Vagina (tissue), 2 donors: ENCODE measurements at regions not wholly inside any gene's neighbourhood (a gene's known extent, or its start where the extent isn't known, plus 50 kb on each side); places are given as distances from the start of the nearest gene placed in this dataset.

Source experiments
- DNase-seq, 2 donors: peaks; one replicate each; pipeline ENCODE4 v3.0.0-alpha.2; 2017; ENCODE audit errors: extremely low spot score in 2 of 2
- H3K27ac ChIP-seq: fragments of 200-600 bp; sonication (generic); one replicate; pipeline ENCODE4 v1.5.1; 2019
- H3K27me3 ChIP-seq: fragments of 200-600 bp; sonication (generic); one replicate; pipeline ENCODE4 v1.5.1; 2019
- H3K36me3 ChIP-seq, 2 donors: fragments of 200-600 bp; sonication (generic); one replicate each; pipeline ENCODE4 v1.5.1; 2017 to 2019
- H3K4me1 ChIP-seq: fragments of 200-600 bp; sonication (generic); one replicate; pipeline ENCODE4 v1.5.1; 2019
- H3K4me3 ChIP-seq, 2 donors: fragments of 200-600 bp; sonication (generic); 1 replicate in 1 of 2; 2 replicates in 1 of 2; pipeline ENCODE4 v1.5.1; 2016 to 2019
- H3K9me3 ChIP-seq: fragments of 200-600 bp; sonication (generic); one replicate; pipeline ENCODE4 v1.5.1; 2019
- CTCF ChIP-seq, 3 experiments: fragments of 450-650 bp in 2 of 3; fragments of 200-600 bp in 1 of 3; sonication (generic) in 1 of 3; IDR thresholded peaks; one replicate each; pipeline ENCODE4 v1.5.1; 2017 to 2019; ENCODE audit warnings: antibody characterized with exemption in 3 of 3, mild to moderate bottlenecking in 2 of 3, moderate library complexity in 2 of 3
- POLR2A ChIP-seq, 2 donors: fragments of 450-650 bp; IDR thresholded peaks; one replicate each; pipeline ENCODE4 v1.6.1; 2017; ENCODE audit warnings: antibody characterized with exemption in 2 of 2, mild to moderate bottlenecking in 2 of 2, moderate library complexity in 2 of 2
- POLR2AphosphoS5 ChIP-seq, 2 donors: sonication (generic); formaldehyde crosslinking; IDR thresholded peaks; one replicate each; pipeline ENCODE4 v1.9.0; 2017; ENCODE audit warnings: antibody characterized with exemption in 2 of 2, mild to moderate bottlenecking in 2 of 2, low read depth in 1 of 2; ENCODE audit not compliant: insufficient read depth in 1 of 2
- intact Hi-C: fragments of 100-400 bp; cut with DNase I; formaldehyde crosslinking; loops from one replicate; pipeline ENCODE4 v1.15.1; 2023

DNA sequence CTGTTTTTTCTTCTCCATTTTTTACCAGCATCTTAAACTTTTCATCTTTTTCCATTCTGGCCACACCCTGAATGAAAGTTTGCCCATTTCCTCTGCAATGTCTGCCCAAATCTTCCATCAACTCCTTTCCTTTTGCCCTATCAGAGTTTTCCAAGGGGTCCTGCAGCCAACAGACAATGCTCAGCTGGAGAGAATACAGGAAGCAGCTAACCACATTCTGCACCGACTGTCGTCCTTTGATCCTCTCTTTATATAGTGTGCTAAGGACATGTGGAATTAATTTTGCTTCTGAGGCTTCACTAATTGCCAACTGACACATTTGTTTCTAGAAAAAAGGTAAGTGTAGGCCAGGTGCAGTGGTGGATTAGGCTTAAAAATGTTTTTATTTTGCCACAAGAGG, 50.5 kb upstream of the DLX2 start:
- no peak for TF ChIP-seq POLR2A (IDR thresholded peaks at IDR 0.05)
- no peak overlapping the region for H3K4me3 ChIP-seq
- H3K27me3 ChIP-seq, result no peaks in the 10 kb centered on the region
- no peaks in the 10 kb centered on the region for H3K4me1 ChIP-seq
- intact Hi-C loops, result no loop called here
- no peak overlapping the region for H3K27ac ChIP-seq
- DNase-seq, result no peak
- no peaks in the 10 kb centered on the region for H3K9me3 ChIP-seq
- H3K36me3 ChIP-seq, result no peaks in the 10 kb centered on the region

- no peak for DNase-seq
- Histone ChIP-seq H3K4me3 (no peak overlapping the region), H3K4me1 (no peaks in the 10 kb centered on the region), H3K36me3 (no peaks in the 10 kb centered on the region), H3K27me3 (no peaks in the 10 kb centered on the region), H3K27ac (no peak overlapping the region), H3K9me3 (no peaks in the 10 kb centered on the region)
- intact Hi-C loops, result no loop called here
- no peak for TF ChIP-seq CTCF (IDR thresholded peaks at IDR 0.05)
- no peak for TF ChIP-seq POLR2A (IDR thresholded peaks at IDR 0.05)
- TF ChIP-seq POLR2AphosphoS5 (IDR thresholded peaks at IDR 0.05; ENCODE audit: insufficient read depth in 1 of 2, low read depth in 1 of 2), result no peak
Measured at GRCh38 chr2:172153757-172154156, 51.1 kb upstream of the DLX2 start.

- Histone ChIP-seq H3K36me3 (no peaks in the 10 kb centered on the region), H3K4me1 (no peaks in the 10 kb centered on the region), H3K27me3 (no peaks in the 10 kb centered on the region), H3K9me3 (no peaks in the 10 kb centered on the region), H3K4me3 (no peak overlapping the region), H3K27ac (no peak overlapping the region)
- intact Hi-C loops, result no loop called here
- DNase-seq, result no peak
- TF ChIP-seq POLR2AphosphoS5 (IDR thresholded peaks at IDR 0.05; ENCODE audit: insufficient read depth in 1 of 2, low read depth in 1 of 2) (no peak), CTCF (IDR thresholded peaks at IDR 0.05) (no peak), POLR2A (IDR thresholded peaks at IDR 0.05) (no peak)
Measured at GRCh38 chr2:172155752-172156151, 53.1 kb upstream of the DLX2 start.

- intact Hi-C loops, result no loop called here
- no peaks in the 10 kb centered on the region for H3K4me1 ChIP-seq
- H3K27me3 ChIP-seq, result no peaks in the 10 kb centered on the region
- no peak for DNase-seq
- no peaks in the 10 kb centered on the region for H3K9me3 ChIP-seq
- no peak overlapping the region for H3K4me3 ChIP-seq
- H3K36me3 ChIP-seq, result no peaks in the 10 kb centered on the region
- H3K27ac ChIP-seq, result no peak overlapping the region
- TF ChIP-seq POLR2A (IDR thresholded peaks at IDR 0.05), result no peak
- no peak for TF ChIP-seq POLR2AphosphoS5 (IDR thresholded peaks at IDR 0.05; ENCODE audit: insufficient read depth in 1 of 2, low read depth in 1 of 2)
- no peak for TF ChIP-seq CTCF (IDR thresholded peaks at IDR 0.05)
Measured at GRCh38 chr2:172160839-172161238, 58.1 kb upstream of the DLX2 start.

DNA sequence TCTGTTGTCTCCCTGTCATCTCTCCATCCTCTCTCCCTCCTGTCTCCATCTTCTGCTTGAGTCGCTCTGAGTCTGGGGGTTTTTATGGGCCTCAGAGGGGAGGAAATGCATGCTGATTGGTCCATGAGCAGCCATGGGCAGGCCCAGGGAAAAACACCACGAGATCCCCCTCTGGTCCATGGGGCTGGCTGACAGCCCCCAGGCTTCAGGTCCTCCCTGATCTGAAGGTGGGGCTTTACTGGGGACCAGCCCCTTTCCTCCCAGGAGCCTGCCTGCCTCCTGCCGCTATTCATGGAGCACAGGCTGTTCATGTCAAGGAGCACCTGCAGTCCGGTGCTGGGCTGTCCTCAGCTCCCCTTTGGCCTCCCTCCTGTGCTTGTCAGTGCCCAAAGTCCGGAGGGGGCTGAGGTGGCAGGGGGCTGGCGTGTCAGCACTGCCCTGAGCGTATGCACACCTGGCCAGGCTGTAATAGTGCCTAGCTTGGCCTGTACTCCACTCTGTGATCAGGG, 59.6 kb upstream of the DLX2 start:
- intact Hi-C loops, result no loop called here
- H3K4me1 ChIP-seq, result no peaks in the 10 kb centered on the region
- DNase-seq, result no peak
- H3K9me3 ChIP-seq, result no peaks in the 10 kb centered on the region
- H3K27ac ChIP-seq, result no peak overlapping the region
- TF ChIP-seq POLR2AphosphoS5 (IDR thresholded peaks at IDR 0.05; ENCODE audit: insufficient read depth in 1 of 2, low read depth in 1 of 2) (no peak), CTCF (IDR thresholded peaks at IDR 0.05) (no peak), POLR2A (IDR thresholded peaks at IDR 0.05) (no peak)
- H3K27me3 ChIP-seq, result no peaks in the 10 kb centered on the region
- H3K4me3 ChIP-seq, result no peak overlapping the region
- H3K36me3 ChIP-seq, result no peaks in the 10 kb centered on the region
